ENCODE measurements at regions not wholly inside any gene's neighbourhood (a gene's known extent, or its start where the extent isn't known, plus 50 kb on each side); places are given as distances from the start of the nearest gene placed in this dataset.

DNA sequence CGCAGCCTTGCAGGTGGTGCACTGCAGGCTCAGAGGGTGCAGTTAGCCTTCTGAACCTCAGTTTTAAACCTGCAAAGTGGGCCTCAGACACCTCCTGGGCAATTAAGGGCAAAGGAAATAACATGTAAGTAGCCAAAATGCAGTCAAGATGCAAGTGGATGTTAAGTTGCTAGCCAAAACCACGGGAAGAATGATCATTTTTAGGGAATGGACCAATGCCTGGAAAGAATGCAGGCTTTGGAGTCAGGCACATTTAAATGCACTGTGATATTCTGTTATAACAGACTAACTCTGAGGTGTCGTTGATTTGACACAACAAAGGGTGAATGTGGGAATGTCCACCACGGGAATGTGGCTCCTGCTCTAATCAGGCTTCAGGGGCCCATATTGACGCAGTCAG, 57.9 kb upstream of the PTGFRN start:
- DNase-seq = no peak

DNA sequence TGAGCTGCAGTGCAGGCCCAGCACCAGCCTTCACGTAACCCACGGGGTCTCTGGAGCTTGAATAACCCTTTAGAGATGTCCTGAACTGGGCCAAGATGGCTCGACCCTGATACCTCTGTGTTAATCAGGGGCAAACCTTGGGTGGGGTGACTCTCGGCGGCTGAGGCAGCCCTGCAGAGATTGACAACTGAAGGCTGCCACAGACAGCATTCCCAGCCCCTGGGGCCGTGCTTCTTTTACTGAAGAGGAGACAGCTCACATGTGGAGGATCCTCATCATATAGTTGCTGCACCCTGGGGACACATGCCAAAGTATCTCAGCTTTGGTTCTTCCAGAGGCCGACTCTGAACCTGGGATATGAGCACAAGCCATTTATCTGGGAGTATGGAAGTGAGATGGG, 57.3 kb upstream of the PTGFRN start:
- DNase-seq = no peak

DNA sequence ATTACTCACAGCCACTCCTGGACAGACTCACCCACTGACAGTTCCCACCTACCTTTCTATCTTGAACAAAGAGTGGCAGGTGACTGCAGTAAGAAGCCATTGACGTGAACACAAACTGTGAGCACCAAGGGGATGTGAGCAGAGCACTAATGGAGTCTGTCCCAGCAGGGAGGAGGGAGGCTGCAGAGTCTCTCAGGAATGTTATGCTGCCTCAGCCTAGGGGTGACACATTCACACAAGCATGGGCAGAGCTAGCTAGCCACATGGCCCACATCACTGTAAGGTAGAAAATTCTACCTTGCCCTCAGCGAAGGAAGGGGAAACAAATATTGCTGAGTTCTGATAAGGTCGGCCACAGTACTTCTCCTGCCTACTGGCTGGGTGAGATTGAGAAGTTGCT, 56.8 kb upstream of the PTGFRN start:
- DNase-seq = no peak

DNA sequence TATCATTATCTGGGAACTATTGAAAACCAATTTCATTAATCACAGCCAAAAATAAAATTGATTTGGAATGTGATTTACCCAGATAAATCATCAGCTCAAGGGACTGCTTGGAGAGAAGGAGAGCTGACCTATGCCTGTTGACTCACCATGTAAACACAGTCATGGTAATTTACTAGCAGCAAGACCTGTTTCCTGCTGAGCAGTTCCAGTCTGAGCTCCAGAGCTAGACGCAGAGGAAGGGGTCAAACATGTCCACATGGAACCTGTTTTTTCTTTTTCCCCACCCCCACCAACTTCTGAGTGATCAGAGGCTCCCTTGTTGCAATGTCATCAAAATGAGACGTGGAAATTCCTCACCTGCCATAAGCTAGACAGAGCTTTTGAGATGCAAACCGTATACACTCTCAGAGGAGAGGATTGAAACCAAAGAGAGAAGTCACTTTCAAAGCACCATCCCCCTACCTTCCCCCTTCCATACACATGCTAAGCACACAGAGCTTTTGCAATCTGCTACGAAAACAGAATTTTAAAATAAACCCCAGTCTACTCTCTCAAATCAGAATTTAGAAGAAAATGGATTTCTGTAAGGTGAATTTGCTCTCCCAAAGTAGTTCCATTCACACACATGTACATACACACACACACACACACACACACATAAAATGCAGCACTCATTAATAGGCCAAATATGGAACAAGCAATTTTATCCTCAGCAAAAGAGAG, 55.9 kb upstream of the PTGFRN start:
- peak; percentile 33 for DNase-seq

DNA sequence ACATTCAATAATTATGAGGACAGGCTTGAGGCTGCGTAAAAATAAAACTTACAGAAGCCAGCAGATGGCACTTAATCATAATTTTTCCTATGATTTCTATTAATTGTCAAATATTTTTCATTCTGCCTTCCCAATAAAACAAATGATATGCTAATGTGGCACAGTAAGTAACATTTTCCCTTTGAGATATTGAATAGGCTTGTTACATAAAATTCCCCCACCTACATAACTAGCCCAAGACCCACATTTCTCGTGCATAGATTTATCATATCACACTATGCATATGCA, 55.4 kb upstream of the PTGFRN start:
- no peak for DNase-seq

DNA sequence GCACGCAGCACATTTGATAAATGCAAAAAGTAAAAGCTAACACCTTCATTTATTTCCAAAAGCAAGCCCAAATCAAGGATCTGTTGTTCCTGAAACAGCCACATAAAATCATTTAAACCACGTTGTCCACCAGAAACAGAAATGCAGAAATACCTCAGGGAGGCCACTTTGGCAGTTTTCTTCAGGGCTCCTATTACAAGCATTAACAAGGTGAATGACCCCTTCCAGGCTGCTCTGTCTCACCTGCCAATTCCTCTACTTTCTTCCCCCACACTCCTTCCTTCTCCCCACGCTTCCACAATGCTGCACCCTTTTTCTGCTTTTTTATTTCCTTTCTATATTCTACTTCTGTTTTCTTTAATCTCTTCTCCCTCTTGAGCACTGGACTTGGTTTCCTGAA, 55.0 kb upstream of the PTGFRN start:
- no peak for DNase-seq

DNA sequence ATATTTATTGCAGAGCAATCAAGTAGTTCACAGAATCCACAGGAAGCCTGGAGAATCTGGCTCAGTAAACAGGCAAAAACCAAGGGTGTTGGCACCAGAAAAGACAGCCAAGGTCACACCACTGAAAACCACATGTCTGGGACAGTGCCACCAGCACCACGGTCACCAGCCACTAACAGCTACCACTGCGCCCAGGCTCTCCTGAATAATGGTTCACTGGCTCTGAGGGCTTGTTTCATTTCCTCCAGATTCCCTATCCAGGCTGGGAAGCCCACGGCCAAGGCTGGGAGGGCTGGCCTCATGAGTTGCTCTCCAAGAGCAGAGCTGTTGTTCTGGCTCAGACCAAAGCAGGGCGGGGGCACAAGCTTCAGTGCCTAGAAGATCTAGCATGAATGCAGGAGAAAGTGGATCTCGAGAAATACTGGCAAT, 54.5 kb upstream of the PTGFRN start:
- peak; percentile 45 for DNase-seq

DNA sequence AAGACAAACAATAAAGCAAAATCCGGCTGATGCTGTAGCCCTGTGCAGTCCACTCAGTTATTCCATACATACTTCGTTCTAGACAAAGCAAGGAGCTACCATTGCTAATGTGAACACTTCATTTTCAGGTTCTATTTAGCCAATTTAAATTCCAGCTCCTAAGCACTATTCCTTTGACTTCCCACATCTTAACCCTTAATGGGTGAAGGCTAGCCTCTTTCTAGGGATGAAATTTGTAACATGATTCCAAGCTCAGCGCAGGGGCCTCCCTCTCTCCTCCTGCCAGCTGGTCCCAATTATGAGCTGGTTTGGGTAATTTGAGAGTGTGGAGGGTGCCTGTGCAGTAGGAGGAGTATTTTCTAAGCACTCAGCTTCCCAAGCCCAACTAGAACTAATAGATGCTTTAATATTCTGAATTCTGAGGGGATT, 53.9 kb upstream of the PTGFRN start:
- peak; percentile 76 for DNase-seq

DNA sequence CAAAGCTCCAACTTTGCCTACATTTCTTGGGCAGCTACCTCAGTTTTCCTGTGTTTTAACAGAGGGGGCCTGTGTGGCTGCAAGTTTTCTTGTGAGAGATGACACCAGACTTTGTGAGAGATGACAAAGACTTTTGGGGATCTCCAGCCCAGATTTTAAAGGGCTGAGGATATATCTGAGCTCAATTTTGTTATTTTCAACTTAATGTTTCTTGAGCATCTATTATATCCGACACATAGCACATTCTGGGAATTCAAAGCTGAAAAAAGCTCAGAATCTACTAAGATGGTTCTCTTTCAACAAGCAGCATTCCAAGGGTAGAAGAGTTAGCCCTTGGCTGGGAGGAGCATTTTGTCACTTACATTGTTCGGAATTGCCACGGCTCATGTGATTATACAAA, 53.4 kb upstream of the PTGFRN start:
- no peak for DNase-seq

DNA sequence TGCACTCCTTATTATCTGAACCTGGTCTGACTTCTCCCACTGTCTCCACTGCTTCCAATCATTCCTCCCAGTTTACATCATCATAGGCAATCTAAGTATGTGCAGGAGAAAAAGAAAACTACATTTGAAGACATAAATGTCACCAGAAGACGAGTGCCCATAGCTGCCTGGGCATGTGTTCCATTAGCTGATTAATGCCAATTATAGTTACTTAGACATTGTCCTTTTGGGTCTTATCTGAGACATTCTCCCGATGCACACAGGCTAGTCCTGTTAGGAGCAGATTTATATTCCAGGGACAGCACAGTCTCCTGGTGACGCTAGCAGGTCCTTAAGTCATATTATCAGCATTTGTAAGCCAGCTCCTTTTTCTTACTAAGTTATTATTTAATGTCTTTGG, 52.6 kb upstream of the PTGFRN start:
- DNase-seq = no peak
